GM21381 (cell line): ENCODE measurements at regions not wholly inside any gene's neighbourhood (a gene's known extent, or its start where the extent isn't known, plus 50 kb on each side); places are given as distances from the start of the nearest gene placed in this dataset.
"Not testable (repeated sequence)": the region's sequence is repeated elsewhere in the genome, so short reads cannot be mapped to it uniquely, and the experiment has no call there.

Experiments used
- ATAC-seq: cut with Tn5 transposase; IDR thresholded peaks from one replicate; pipeline ENCODE4 v1.9.1; 2021; ENCODE audit warnings: mild to moderate bottlenecking, moderate library complexity; ENCODE audit not compliant: unreplicated experiment

- no peak for ATAC-seq
Observed at GRCh38 chr3:29011441-29011840, 269.4 kb upstream of the RBMS3 start.

GRCh38 chr3:29011966-29012365, 268.9 kb upstream of the RBMS3 start:
- ATAC-seq: no peak

GRCh38 chr3:29022976-29023375, 257.9 kb upstream of the RBMS3 start:
- no peak for ATAC-seq

- peak; percentile 94 for ATAC-seq
Observed at GRCh38 chr3:29026286-29026685, 254.6 kb upstream of the RBMS3 start.

GRCh38 chr3:29026959-29027358, 253.9 kb upstream of the RBMS3 start:
- ATAC-seq: no peak

- not testable (repeated sequence) for ATAC-seq
Observed at GRCh38 chr3:29031175-29031574, 249.7 kb upstream of the RBMS3 start.

- no peak for ATAC-seq
Observed at GRCh38 chr3:29033511-29033910, 247.4 kb upstream of the RBMS3 start.

GRCh38 chr3:29050155-29050554, 230.7 kb upstream of the RBMS3 start:
- ATAC-seq: no peak

GRCh38 chr3:29057326-29057725, 223.5 kb upstream of the RBMS3 start:
- ATAC-seq: no peak

- no peak for ATAC-seq
Observed at GRCh38 chr3:29064085-29064484, 216.8 kb upstream of the RBMS3 start.

- ATAC-seq: no peak
Observed at GRCh38 chr3:29065211-29065785, 215.6 kb upstream of the RBMS3 start.

- no peak for ATAC-seq
Observed at GRCh38 chr3:29067007-29067406, 213.9 kb upstream of the RBMS3 start.

- no peak for ATAC-seq
Observed at GRCh38 chr3:29070959-29071634, 209.8 kb upstream of the RBMS3 start.

- no peak for ATAC-seq
Observed at GRCh38 chr3:29072611-29073010, 208.3 kb upstream of the RBMS3 start.

GRCh38 chr3:29077356-29077755, 203.5 kb upstream of the RBMS3 start:
- ATAC-seq: no peak

- no peak for ATAC-seq
Observed at GRCh38 chr3:29079358-29079757, 201.5 kb upstream of the RBMS3 start.

GRCh38 chr3:29080967-29081366, 199.9 kb upstream of the RBMS3 start:
- no peak for ATAC-seq

GRCh38 chr3:29083081-29083480, 197.8 kb upstream of the RBMS3 start:
- ATAC-seq: no peak

- no peak for ATAC-seq
Observed at GRCh38 chr3:29083676-29084075, 197.2 kb upstream of the RBMS3 start.

GRCh38 chr3:29088579-29088978, 192.3 kb upstream of the RBMS3 start:
- ATAC-seq: no peak

- ATAC-seq: no peak
Observed at GRCh38 chr3:29090912-29091597, 189.8 kb upstream of the RBMS3 start.

GRCh38 chr3:29091599-29092189, 189.2 kb upstream of the RBMS3 start:
- ATAC-seq: no peak
